MCF 10A (cell line): ENCODE measurements at regions not wholly inside any gene's neighbourhood (a gene's known extent, or its start where the extent isn't known, plus 50 kb on each side); places are given as distances from the start of the nearest gene placed in this dataset.

Experiments
- BruUV-seq: library from RNA; stranded (reverse); fragments of 400-500 nt; replicated peaks from 2 replicates; lab custom pipeline; 2021; lab: Mats Ljungman, UMichigan
- CTCF ChIA-PET: fragments of 300-600 bp; sonication (Branson Sonifier 250); formaldehyde crosslinking; extraction: SDS; loops from one replicate; lab custom pipeline; 2021; ENCODE audit warnings: antibody characterized with exemption, inconsistent platforms; lab: Yijun Ruan, JAX
- POLR2A ChIA-PET: fragments of 300-600, 350-650 bp; sonication (Branson Sonifier 250); formaldehyde crosslinking; extraction: SDS; loops from one replicate; lab custom pipeline; 2020; ENCODE audit warnings: antibody characterized with exemption, inconsistent platforms; lab: Yijun Ruan, JAX
- DNase-seq: peaks from one replicate; pipeline ENCODE4 v3.0.0-alpha.2; 2018; ENCODE audit not compliant: unreplicated experiment
- H3K27ac Mint-ChIP-seq: one replicate; pipeline ENCODE4 v1.8.0; 2022; ENCODE audit warnings: mild to moderate bottlenecking, low read depth, mixed read lengths; ENCODE audit not compliant: unreplicated experiment
- H3K27me3 Mint-ChIP-seq: one replicate; pipeline ENCODE4 v1.8.0; 2022; ENCODE audit warnings: mixed read lengths; ENCODE audit not compliant: insufficient read depth, unreplicated experiment
- H3K36me3 Mint-ChIP-seq: one replicate; pipeline ENCODE4 v1.8.0; 2022; ENCODE audit warnings: mild to moderate bottlenecking, moderate library complexity, mixed read lengths; ENCODE audit not compliant: insufficient read depth, unreplicated experiment
- H3K4me1 Mint-ChIP-seq: one replicate; pipeline ENCODE4 v1.8.0; 2022; ENCODE audit warnings: mixed read lengths; ENCODE audit not compliant: insufficient read depth, unreplicated experiment
- H3K4me3 Mint-ChIP-seq: one replicate; pipeline ENCODE4 v1.8.0; 2022; ENCODE audit warnings: mild to moderate bottlenecking, moderate library complexity, mixed read lengths; ENCODE audit not compliant: unreplicated experiment
- H3K9me3 Mint-ChIP-seq: one replicate; pipeline ENCODE4 v1.8.0; 2022; ENCODE audit warnings: mixed read lengths; ENCODE audit not compliant: unreplicated experiment
- CTCF ChIP-seq: fragments of 200-600 bp; IDR thresholded peaks from one replicate; pipeline ENCODE4 v1.8.0; 2022; ENCODE audit warnings: antibody characterized with exemption, mild to moderate bottlenecking; ENCODE audit not compliant: unreplicated experiment
- intact Hi-C: fragments of 100-400 bp; cut with micrococcal nuclease; formaldehyde crosslinking; loops from 2 replicates; pipeline ENCODE4 v1.14.1; 2022

- H3K27me3 Mint-ChIP-seq: peaks cover 16% of the 10 kb centered on the region
- no peaks in the 10 kb centered on the region for H3K36me3 Mint-ChIP-seq
- H3K4me1 Mint-ChIP-seq: no peaks in the 10 kb centered on the region
- H3K27ac Mint-ChIP-seq: no peak overlapping the region
- CTCF ChIA-PET: interaction anchor here (0.6 to 1.0 kb wide), 4 partner anchors 9 to 645 kb away, joined by 3 to 4 read pairs (median 3); no protein-coding TSS in a partner anchor
- POLR2A ChIA-PET: no interaction called here
- no TSS peak for BruUV-seq
- peaks cover 7% of the 10 kb centered on the region for H3K9me3 Mint-ChIP-seq
- intact Hi-C loops: no loop called here
- no peak for DNase-seq
- H3K4me3 Mint-ChIP-seq: no peak overlapping the region
- TF ChIP-seq CTCF: no peak
Observed at GRCh38 chr2:100658017-100658416, 95.2 kb downstream of the PDCL3 start.

GRCh38 chr2:100660851-100661584 lies 98.2 kb downstream of the PDCL3 start:
- ChIA-PET POLR2A (no interaction called here), CTCF (no interaction called here)
- no peak for DNase-seq
- Mint-ChIP-seq H3K4me1 (no peaks in the 10 kb centered on the region), H3K4me3 (no peak overlapping the region), H3K27me3 (peaks cover 16% of the 10 kb centered on the region), H3K9me3 (peaks cover 7% of the 10 kb centered on the region), H3K27ac (no peak overlapping the region), H3K36me3 (no peaks in the 10 kb centered on the region)
- no peak for TF ChIP-seq CTCF
- no TSS peak for BruUV-seq
- intact Hi-C loops: no loop called here

- intact Hi-C loops: no loop called here
- ChIA-PET POLR2A (no interaction called here), CTCF (interaction anchor here (0.6 kb wide), 1 partner anchor 39 kb away, joined by 4 read pairs; no protein-coding TSS in a partner anchor)
- Mint-ChIP-seq H3K9me3 (peaks cover 7% of the 10 kb centered on the region), H3K27ac (no peak overlapping the region), H3K4me3 (no peak overlapping the region), H3K27me3 (peaks cover 16% of the 10 kb centered on the region), H3K36me3 (no peaks in the 10 kb centered on the region), H3K4me1 (no peaks in the 10 kb centered on the region)
- no peak for TF ChIP-seq CTCF
- no peak for DNase-seq
- no TSS peak for BruUV-seq
Observed at GRCh38 chr2:100662866-100663265, 100.1 kb downstream of the PDCL3 start.

- no TSS peak for BruUV-seq
- no peak for DNase-seq
- Mint-ChIP-seq H3K36me3 (no peaks in the 10 kb centered on the region), H3K4me3 (no peak overlapping the region), H3K4me1 (no peaks in the 10 kb centered on the region), H3K27ac (no peak overlapping the region), H3K9me3 (peaks cover 7% of the 10 kb centered on the region), H3K27me3 (peaks cover 23% of the 10 kb centered on the region)
- TF ChIP-seq CTCF: no peak
- ChIA-PET POLR2A (interaction anchor here (0.6 kb wide), 1 partner anchor 143 kb away, joined by 3 read pairs; no protein-coding TSS in a partner anchor), CTCF (no interaction called here)
- intact Hi-C loops: no loop called here
Observed at GRCh38 chr2:100664021-100664755, 101.4 kb downstream of the PDCL3 start.
